Panc1 (cell line): ENCODE measurements at regions not wholly inside any gene's neighbourhood (a gene's known extent, or its start where the extent isn't known, plus 50 kb on each side); places are given as distances from the start of the nearest gene placed in this dataset.

Experiments
- ATAC-seq: fragments of 200-7000 bp; cut with Tn5 transposase; 2 replicates; pipeline ENCODE4 v1.9.1; 2020; ENCODE audit warnings: mild to moderate bottlenecking, moderate library complexity
- BruUV-seq: library from RNA; stranded (reverse); fragments of 400-500 nt; replicated peaks from 2 replicates; lab custom pipeline; 2021; lab: Mats Ljungman, UMichigan
- CTCF ChIA-PET: fragments of 300-600 bp; sonication (Branson Sonifier 250); formaldehyde crosslinking; loops from one replicate; lab custom pipeline; 2022; ENCODE audit warnings: antibody characterized with exemption; lab: Charles Lee
- POLR2A ChIA-PET: fragments of 300-600 bp; sonication (Branson Sonifier 250); formaldehyde crosslinking; loops from one replicate; lab custom pipeline; 2022; ENCODE audit warnings: antibody characterized with exemption; lab: Charles Lee
- DNase-seq: peaks from one replicate; pipeline ENCODE4 v3.0.0-alpha.2; 2010; ENCODE audit warnings: low read depth, low spot score
- H3K27ac ChIP-seq: 2 replicates; pipeline ENCODE4 v1.5.1; 2011; ENCODE audit warnings: mild to moderate bottlenecking, low read length, inconsistent platforms
- H3K27me3 ChIP-seq: fragments of 200-500 bp; sonication (Bioruptor generic); 2 replicates; pipeline ENCODE4 v1.6.0; 2014; ENCODE audit warnings: low read length, inconsistent platforms; ENCODE audit not compliant: control insufficient read depth, insufficient read depth
- H3K36me3 ChIP-seq: fragments of 200-500 bp; sonication (Bioruptor generic); 2 replicates; pipeline ENCODE4 v1.5.1; 2014; ENCODE audit warnings: inconsistent platforms, mild to moderate bottlenecking, low read length, moderate library complexity; ENCODE audit not compliant: control insufficient read depth, insufficient read depth
- H3K4me1 ChIP-seq: 2 replicates; pipeline ENCODE4 v1.5.1; 2011; ENCODE audit warnings: inconsistent platforms, mild to moderate bottlenecking, low read length, moderate library complexity; ENCODE audit not compliant: control insufficient read depth, insufficient read depth
- H3K4me3 ChIP-seq, 2 experiments: 2 replicates each; pipeline ENCODE4 v1.5.1; 2011 to 2012; ENCODE audit warnings: low read depth in 2 of 2, low read length in 2 of 2, mild to moderate bottlenecking in 2 of 2, inconsistent platforms in 1 of 2, moderate library complexity in 1 of 2
- H3K9me3 ChIP-seq: fragments of 200-500 bp; sonication (Bioruptor generic); 2 replicates; pipeline ENCODE4 v1.5.1; 2014; ENCODE audit warnings: low read depth, mild to moderate bottlenecking, inconsistent platforms, low read length, moderate library complexity; ENCODE audit not compliant: control insufficient read depth, insufficient read depth
- POLR2AphosphoS5 ChIP-seq: IDR thresholded peaks from 2 replicates; pipeline ENCODE4 v1.6.1; 2012; ENCODE audit warnings: mild to moderate bottlenecking, low read depth, low read length, moderate library complexity
- REST ChIP-seq, 2 experiments: IDR thresholded peaks; 2 replicates each; pipeline ENCODE4 v1.6.1; 2011 to 2012; ENCODE audit warnings: low read depth in 2 of 2, control low read depth in 1 of 2, low read length in 1 of 2, mild to moderate bottlenecking in 1 of 2, moderate library complexity in 1 of 2; ENCODE audit not compliant: insufficient read depth in 1 of 2
- SIN3A ChIP-seq: IDR thresholded peaks from 2 replicates; pipeline ENCODE4 v1.6.1; 2012; ENCODE audit warnings: low read depth, mild to moderate bottlenecking, low read length, moderate library complexity, borderline replicate concordance; ENCODE audit not compliant: insufficient read depth
- TCF7L2 ChIP-seq: IDR thresholded peaks from 2 replicates; pipeline ENCODE4 v1.6.1; 2011; ENCODE audit warnings: mild to moderate bottlenecking, low read depth, low read length, inconsistent platforms
- in situ Hi-C: cut with HindIII; loops from 2 replicates; pipeline ENCODE4 v1.10.0; 2016; ENCODE audit warnings: low sequenced_read_pairs, low pct_unique_long_range_greater_than_20kb
- intact Hi-C: fragments of 100-400 bp; cut with micrococcal nuclease; formaldehyde crosslinking; loops from one replicate; pipeline ENCODE4 v1.10.0; 2022; ENCODE audit not compliant: unreplicated experiment
- TF ChIP-seq, protein P1 (sequence below): fragments of 450-650 bp; IDR thresholded peaks from 2 replicates; pipeline ENCODE4 v1.5.1; 2017; ENCODE audit warnings: mild to moderate bottlenecking

- no TSS peak for BruUV-seq
- no peak overlapping the region for H3K27ac ChIP-seq
- no peak for ATAC-seq
These were observed 144.0 kb upstream of the IQSEC1 start for GRCh38 chr3:13217253-13217652.

DNA sequence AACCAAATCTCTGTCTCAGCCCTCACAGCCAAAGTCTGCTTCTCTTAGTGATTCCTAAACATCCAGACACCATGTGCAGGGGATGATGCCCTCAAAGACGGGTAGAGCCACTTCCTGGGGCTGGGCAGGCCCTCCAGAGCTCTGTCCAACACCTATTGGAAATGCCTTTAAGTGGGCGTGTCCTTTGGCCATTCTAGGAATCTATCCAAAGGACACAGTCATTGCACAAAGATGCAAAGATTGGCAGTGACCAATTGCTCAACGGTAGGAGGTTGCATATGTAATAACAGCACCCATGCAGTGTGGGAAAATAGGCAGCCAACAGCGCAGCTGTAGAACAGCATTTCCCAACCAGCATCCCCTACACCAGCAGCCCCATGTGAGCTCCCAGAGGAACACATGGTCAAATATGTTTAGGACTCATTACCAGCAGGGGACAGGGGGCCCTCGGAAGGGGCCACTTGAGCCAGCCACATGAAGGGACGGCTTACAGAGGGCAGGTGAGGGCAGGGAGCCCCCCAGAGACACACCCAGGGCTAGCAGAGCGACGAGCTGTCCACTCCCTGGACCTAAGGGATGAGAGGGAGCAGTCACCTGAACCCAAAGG, 142.8 kb upstream of the IQSEC1 start:
- Histone ChIP-seq H3K4me1 (peaks cover 18% of the 10 kb centered on the region), H3K27ac (no peak overlapping the region), H3K4me3 (no peak overlapping the region), H3K36me3 (no peaks in the 10 kb centered on the region), H3K9me3 (no peaks in the 10 kb centered on the region), H3K27me3 (no peaks in the 10 kb centered on the region)
- ATAC-seq (peak; percentile 47), DNase-seq (peak; percentile 35)
- no TSS peak for BruUV-seq
- in situ Hi-C loops (no loop called here), intact Hi-C loops (no loop called here)
- no peak for TF ChIP-seq TCF7L2
- TF ChIP-seq POLR2AphosphoS5: no peak
- no peak for TF ChIP-seq REST (IDR thresholded peaks at IDR 0.05; ENCODE audit: insufficient read depth in 1 of 2, low read depth in 2 of 2, low read length in 1 of 2)
- TF ChIP-seq, protein P1, sequence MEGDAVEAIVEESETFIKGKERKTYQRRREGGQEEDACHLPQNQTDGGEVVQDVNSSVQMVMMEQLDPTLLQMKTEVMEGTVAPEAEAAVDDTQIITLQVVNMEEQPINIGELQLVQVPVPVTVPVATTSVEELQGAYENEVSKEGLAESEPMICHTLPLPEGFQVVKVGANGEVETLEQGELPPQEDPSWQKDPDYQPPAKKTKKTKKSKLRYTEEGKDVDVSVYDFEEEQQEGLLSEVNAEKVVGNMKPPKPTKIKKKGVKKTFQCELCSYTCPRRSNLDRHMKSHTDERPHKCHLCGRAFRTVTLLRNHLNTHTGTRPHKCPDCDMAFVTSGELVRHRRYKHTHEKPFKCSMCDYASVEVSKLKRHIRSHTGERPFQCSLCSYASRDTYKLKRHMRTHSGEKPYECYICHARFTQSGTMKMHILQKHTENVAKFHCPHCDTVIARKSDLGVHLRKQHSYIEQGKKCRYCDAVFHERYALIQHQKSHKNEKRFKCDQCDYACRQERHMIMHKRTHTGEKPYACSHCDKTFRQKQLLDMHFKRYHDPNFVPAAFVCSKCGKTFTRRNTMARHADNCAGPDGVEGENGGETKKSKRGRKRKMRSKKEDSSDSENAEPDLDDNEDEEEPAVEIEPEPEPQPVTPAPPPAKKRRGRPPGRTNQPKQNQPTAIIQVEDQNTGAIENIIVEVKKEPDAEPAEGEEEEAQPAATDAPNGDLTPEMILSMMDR: no peak
- TF ChIP-seq SIN3A: no peak
- CTCF ChIA-PET: no interaction called here
- POLR2A ChIA-PET: no interaction called here

More at GRCh38 chr3:13217253-13217652, 144.0 kb upstream of the IQSEC1 start:
- Histone ChIP-seq H3K36me3 (no peaks in the 10 kb centered on the region), H3K27me3 (no peaks in the 10 kb centered on the region), H3K4me3 (no peak overlapping the region), H3K4me1 (peaks cover 18% of the 10 kb centered on the region), H3K9me3 (no peaks in the 10 kb centered on the region)
- ChIA-PET POLR2A (no interaction called here), CTCF (no interaction called here)
- in situ Hi-C loops: no loop called here
- intact Hi-C loops: no loop called here
- TF ChIP-seq SIN3A: no peak
- TF ChIP-seq TCF7L2: no peak
- TF ChIP-seq, protein P1: no peak
- no peak for TF ChIP-seq REST (IDR thresholded peaks at IDR 0.05; ENCODE audit: insufficient read depth in 1 of 2, low read depth in 2 of 2, low read length in 1 of 2)
- TF ChIP-seq POLR2AphosphoS5: no peak
- no peak for DNase-seq
